HG02870 (cell line): ENCODE measurements at regions not wholly inside any gene's neighbourhood (a gene's known extent, or its start where the extent isn't known, plus 50 kb on each side); places are given as distances from the start of the nearest gene placed in this dataset.

Experiments used
- ATAC-seq: cut with Tn5 transposase; IDR thresholded peaks from one replicate; pipeline ENCODE4 v1.9.1; 2021; ENCODE audit warnings: mild to moderate bottlenecking, moderate library complexity; ENCODE audit not compliant: unreplicated experiment

DNA sequence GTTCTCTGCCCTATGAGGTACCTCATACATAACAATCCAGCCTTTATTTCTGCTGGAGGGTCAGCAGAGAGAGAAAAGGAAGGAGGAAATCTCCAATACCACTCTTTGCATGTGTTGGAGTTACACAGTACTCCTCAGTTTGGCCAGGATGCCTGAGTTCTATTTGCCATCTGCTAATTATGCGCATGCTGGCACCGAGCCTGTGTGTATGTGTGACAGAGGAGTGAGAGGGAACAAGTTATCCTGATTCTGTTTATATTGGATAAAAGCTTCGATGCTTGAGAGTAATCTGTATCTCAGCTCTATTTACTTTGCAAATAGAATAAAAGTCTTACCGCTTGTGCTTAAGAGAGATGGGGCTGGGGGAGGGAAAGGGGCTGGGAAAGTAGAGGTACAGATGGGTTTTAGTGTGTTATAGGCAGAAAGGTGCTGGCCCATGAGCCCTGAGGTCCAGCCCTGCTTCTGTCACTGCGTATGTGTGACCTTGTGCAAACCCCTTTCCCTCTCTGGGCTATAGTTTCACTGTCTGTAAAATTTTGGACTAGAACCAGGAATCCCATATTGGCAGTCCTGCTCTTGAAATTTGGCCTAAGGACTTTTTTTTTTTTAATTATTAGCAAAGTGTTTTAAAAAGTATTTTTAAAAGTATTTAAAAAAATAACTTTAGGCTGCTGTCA lies 54.5 kb upstream of the PLXNA2 start:
- ATAC-seq = no peak

DNA sequence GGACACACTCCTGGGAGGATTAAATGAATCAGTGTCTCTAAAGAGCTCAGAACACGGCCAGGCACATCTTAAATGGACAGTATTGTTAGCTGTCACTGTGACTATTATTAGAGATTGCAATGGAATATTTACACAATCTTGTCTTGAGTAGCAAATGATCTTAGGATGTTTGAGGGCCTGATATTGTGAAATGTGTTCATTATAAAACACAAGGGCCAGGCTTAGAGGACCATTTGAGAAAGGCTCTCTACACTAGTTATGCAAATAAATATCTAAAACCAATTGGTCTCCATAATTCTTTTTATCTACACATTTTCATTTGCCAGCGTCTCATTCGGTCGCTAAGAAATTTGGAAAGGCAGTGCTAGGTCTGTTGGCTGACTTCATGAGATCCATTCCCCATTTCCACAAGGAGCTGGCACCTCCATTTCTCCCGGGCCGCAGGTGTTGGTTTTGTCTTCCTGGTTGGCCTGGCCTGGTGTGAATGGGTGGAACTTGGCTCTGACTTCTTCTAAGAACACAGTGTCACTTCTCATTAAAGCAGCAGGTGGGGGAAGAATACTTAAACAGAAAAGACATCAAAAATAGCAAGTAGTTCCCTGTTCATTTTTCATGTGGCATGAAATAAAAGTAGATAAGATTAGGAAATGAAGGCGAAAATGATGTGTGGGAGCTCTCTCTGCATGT lies 56.0 kb upstream of the PLXNA2 start:
- ATAC-seq = no peak

DNA sequence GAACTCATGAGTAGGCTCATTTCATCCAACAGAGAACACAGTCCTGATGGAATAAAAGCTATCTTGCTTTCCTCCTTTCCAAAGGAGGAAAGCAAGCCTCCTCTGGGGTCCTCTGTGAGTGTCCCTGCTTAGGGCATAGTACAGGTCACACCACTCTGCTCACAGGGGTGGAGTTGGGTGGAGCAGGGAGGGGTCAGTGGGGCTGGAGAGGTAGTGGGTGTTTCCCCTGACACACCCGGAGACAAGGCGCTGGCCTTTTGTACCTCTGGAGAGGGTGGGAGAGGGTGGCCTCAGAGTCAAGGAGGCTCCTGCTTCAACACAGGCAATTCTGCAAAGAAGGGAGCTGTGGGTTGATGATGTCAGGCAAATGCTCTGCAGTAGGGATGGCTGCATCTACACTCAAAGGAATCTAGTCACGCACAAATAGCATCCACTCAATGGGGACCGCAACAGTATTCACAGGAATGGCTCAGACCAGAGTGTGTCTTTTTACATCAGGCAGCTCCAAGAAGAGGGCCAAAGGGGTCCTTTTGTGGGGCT lies 58.6 kb upstream of the PLXNA2 start:
- ATAC-seq = no peak

- no peak for ATAC-seq
Observed at GRCh38 chr1:208303743-208304712, 59.8 kb upstream of the PLXNA2 start.

DNA sequence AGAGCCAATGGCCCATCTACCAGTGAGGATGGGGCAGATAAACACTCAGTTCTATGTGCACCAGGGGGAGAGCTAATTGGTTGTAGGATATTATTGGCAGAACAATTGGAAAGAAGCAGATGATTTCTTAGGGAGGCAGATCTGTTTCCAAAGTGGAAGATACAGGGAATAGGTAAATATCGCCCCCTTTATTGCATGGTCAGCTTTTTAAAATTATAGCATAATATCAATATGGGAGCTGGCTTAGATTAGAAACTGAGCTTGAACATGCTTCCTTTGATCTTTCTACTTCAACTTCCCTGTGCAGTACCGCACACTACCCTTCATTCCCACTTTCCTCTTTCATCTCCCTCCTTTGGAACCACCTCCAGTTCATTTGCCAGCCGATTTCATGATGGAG lies 64.0 kb upstream of the PLXNA2 start:
- ATAC-seq = no peak

DNA sequence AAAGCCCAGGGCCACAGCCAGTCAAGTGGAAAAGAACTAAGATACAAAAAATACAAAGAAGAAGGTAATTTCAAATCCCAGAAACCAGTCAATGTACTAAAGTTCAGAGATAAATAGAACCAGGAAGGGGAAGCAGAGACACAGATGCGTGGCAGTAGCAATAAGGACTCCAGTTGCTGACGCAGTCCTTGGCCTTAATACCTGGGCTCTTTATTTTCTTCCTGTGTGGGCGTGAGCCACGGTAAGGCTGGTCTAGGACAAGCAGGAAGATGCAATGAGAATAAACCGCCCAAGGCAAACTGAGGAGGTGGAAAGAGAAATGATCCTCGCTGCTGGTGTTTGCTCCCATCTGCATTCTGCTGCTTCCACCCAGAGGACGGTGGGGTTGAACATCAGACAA lies 65.6 kb upstream of the PLXNA2 start:
- ATAC-seq = no peak

DNA sequence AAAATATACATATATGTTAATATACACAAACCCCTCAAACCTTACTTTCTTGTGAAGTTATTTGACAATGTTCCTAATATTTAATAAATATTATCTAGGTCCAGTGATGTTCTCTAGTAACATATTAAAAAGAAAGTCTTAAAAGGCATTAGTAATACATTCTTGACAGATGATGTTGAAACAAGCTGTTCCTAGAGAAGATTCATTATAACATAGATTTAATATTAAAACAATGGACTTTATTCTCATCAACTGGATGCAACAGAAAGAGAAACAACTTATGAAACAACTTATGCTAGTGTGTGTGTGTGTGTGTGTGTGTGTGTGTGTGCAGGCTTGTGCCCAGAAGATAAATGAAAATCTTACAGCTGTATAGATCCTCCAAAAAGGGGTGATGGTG lies 68.5 kb upstream of the PLXNA2 start:
- ATAC-seq = no peak

DNA sequence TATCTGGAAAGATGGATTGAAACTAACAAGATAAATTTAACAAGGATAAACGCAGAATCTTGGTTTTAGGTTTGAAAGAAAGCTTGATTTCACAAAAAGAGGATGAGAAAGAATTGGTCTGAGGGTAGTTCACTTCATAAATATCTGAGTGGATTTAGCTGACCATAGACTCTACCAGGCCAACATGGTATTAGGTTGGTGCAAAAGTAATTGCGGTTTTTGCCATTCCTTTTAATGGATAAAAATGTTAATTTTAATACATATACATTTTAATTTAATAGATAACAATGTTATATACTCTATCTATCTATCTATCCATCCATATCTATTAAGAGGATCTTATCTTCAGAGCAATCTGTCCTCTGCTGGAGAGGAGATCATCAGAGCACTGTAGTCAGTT lies 70.2 kb upstream of the PLXNA2 start:
- no peak for ATAC-seq

DNA sequence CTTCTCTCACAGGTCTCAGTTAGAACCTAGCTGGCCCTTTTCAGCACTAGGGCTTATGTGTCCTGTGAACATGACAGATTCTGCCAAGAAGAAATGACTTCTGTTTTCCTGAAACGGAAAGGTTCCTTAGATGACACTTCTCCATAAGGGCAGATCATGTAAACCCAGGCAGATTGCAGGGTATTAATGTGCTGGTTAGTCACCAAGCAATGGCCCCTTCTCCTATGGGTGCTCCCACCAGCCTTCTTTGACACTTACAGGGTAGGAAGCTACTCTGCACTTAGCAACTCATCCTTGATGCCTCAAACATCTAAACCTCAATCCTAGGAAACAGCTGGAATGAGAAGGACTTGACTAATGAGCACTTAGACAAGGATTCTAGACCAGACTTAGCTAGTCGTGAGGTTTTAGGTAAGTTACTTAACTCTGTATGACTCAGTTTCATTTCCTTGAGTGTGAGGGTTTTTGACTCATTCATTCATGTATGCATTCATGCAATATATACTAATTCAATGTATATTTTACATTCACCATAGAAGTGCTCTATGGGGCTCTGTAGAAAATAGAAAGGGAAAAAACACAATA lies 74.1 kb upstream of the PLXNA2 start:
- ATAC-seq = no peak

- no peak for ATAC-seq
Observed at GRCh38 chr1:208324005-208324404, 79.8 kb upstream of the PLXNA2 start.

DNA sequence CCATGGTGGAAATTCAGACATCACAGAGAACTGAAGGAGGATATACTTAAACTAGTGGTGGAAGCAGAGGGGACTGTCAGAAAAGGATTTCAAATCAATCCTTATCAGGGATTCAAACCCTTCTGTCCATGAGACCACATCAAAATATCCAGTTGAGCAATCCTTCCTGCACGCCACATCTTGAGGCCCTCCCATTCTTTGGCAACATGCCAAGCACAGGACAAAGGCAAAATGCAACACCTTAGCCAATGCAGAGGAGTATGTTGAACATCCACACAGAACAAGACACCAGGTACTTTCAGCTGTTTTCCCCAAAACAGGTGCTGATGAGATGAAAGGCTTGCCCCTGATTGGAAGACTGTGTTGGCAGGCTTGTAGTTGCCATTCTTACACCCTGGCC lies 81.8 kb upstream of the PLXNA2 start:
- ATAC-seq = no peak

- ATAC-seq = no peak
Observed at GRCh38 chr1:208329300-208329699, 85.1 kb upstream of the PLXNA2 start.

GRCh38 chr1:208332036-208332773 lies 88.0 kb upstream of the PLXNA2 start:
- no peak for ATAC-seq

DNA sequence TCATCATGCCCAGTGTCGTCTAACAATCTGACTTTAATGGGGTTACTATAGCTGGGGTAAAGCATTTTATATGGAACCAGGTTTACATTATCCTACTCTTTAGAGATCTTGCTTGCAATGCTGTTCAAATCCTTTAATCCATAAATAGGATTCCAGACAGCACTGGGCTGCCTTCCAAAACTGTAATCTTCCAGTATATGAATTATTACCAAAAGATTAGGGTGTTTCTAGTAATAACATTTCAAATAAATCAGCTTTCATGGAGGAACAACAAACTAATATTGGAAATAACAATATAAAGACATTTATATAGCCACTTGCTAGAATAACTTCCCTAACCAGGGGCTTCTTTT lies 88.6 kb upstream of the PLXNA2 start:
- no peak for ATAC-seq

GRCh38 chr1:208333676-208334075 lies 89.5 kb upstream of the PLXNA2 start:
- ATAC-seq = no peak

GRCh38 chr1:208335371-208336136 lies 91.4 kb upstream of the PLXNA2 start:
- ATAC-seq = no peak

DNA sequence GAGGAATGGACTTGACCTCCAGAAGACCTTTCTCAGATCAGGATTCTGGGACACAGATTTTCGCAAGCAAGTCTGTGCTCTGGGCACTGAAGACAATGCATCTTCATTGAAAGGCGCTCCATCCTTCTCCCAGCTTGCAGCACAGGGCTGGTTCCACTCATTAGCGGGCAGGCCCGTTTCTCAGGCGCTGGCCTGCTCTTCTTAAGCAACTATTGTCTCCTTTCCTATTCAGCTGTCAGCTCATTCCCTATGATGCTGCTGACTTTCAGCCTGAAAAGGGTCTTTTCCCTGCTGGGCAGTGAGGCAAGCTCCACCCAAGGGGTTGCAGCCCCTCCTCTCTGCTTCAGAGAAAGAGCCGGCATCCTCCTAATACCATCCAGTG lies 91.9 kb upstream of the PLXNA2 start:
- ATAC-seq = no peak

GRCh38 chr1:208339911-208340310 lies 95.7 kb upstream of the PLXNA2 start:
- no peak for ATAC-seq

DNA sequence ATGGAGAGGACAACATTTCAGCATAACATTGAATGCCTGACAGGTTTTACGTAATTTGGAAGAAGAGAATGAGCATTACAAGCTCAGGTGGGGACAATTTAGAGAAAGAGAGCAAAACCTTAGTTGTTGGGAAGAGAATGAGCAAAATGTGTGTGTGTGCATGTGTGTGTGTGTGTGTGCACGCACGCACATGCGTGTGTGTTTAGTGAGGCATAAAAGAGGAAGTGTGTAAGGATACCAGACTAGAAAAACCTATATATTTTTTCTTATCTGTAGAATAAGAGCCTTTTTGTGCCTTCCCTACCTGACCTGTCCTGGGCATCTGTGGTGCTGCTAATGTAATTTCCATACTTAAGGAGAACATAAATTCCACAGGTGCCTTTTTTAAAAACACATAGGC lies 99.0 kb upstream of the PLXNA2 start:
- no peak for ATAC-seq
